ENCODE measurements at regions not wholly inside any gene's neighbourhood (a gene's known extent, or its start where the extent isn't known, plus 50 kb on each side); places are given as distances from the start of the nearest gene placed in this dataset.

DNA sequence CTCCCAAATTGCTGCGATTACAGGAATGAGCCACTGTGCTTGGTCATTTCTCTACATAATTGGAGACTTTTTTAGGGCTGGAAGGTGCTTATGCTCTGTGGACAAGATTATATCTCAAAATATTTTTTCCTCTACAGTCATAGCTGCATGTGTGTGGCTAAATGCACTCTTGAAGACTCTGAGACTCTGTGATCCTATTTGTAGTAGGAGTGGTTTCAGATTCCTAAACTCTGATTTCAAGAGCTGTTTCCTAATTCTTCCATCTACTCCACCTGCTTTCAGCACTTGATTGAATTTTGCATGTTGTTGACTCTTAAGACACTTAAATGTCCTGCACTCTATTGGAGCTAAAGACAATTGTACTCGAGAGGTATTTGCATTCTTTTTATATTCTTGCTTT lies 78.0 kb downstream of the KLF5 start:
- ATAC-seq = no peak
- no peaks in the 10 kb centered on the region for H3K27me3 ChIP-seq (ENCODE audit: low read length)
- intact Hi-C loops (cut with micrococcal nuclease) = loop anchor here (5.0 kb wide), 2 partner anchors 59 to 286 kb away; no protein-coding TSS in a partner anchor
- no peak overlapping the region for H3K4me3 ChIP-seq (ENCODE audit: low read length)
- no peaks in the 10 kb centered on the region for H3K36me3 ChIP-seq (ENCODE audit: low read depth, low read length)
- H3K79me2 ChIP-seq (ENCODE audit: low read length) = no peaks in the 10 kb centered on the region
- POLR2A ChIA-PET (ENCODE audit: unreplicated experiment) = interaction anchor here (0.6 kb wide), 1 partner anchor 197 kb away, joined by 11 read pairs; no protein-coding TSS in a partner anchor
- H3K9me3 ChIP-seq (ENCODE audit: low read length) = no peaks in the 10 kb centered on the region
- CTCF ChIA-PET = no interaction called here
- H3K9ac ChIP-seq (ENCODE audit: low read length) = no peak overlapping the region
- peaks cover 53% of the 10 kb centered on the region for H3K4me1 ChIP-seq (ENCODE audit: insufficient read depth, low read length)
- H3K4me2 ChIP-seq (ENCODE audit: low read length) = no peak overlapping the region
- peak; percentile 17 for DNase-seq
- no peak for TF ChIP-seq EZH2phosphoT487 (IDR thresholded peaks at IDR 0.05; ENCODE audit: borderline replicate concordance, low read length)
- TF ChIP-seq EZH2 (IDR thresholded peaks at IDR 0.05; ENCODE audit: low read length, unreplicated experiment) = no peak
- TF ChIP-seq, protein P1, sequence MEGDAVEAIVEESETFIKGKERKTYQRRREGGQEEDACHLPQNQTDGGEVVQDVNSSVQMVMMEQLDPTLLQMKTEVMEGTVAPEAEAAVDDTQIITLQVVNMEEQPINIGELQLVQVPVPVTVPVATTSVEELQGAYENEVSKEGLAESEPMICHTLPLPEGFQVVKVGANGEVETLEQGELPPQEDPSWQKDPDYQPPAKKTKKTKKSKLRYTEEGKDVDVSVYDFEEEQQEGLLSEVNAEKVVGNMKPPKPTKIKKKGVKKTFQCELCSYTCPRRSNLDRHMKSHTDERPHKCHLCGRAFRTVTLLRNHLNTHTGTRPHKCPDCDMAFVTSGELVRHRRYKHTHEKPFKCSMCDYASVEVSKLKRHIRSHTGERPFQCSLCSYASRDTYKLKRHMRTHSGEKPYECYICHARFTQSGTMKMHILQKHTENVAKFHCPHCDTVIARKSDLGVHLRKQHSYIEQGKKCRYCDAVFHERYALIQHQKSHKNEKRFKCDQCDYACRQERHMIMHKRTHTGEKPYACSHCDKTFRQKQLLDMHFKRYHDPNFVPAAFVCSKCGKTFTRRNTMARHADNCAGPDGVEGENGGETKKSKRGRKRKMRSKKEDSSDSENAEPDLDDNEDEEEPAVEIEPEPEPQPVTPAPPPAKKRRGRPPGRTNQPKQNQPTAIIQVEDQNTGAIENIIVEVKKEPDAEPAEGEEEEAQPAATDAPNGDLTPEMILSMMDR (conservative IDR thresholded peaks at IDR 0.05; ENCODE audit: low read depth, low read length) = no peak
- BruUV-seq (replicated peaks) = no TSS peak
- H3F3A ChIP-seq (ENCODE audit: low read length, unreplicated experiment) = peaks cover 5% of the 10 kb centered on the region
- no peaks in the 10 kb centered on the region for H3K9me2 ChIP-seq (replicated peaks; ENCODE audit: low read length)
- H2AFZ ChIP-seq (ENCODE audit: low read length) = no peak overlapping the region
- no peaks in the 10 kb centered on the region for H4K20me1 ChIP-seq (ENCODE audit: low read length)
- peak overlapping the region; percentile 94; the same call in 1 of the 2 replicates for H3K27ac ChIP-seq (ENCODE audit: low read length)

DNA sequence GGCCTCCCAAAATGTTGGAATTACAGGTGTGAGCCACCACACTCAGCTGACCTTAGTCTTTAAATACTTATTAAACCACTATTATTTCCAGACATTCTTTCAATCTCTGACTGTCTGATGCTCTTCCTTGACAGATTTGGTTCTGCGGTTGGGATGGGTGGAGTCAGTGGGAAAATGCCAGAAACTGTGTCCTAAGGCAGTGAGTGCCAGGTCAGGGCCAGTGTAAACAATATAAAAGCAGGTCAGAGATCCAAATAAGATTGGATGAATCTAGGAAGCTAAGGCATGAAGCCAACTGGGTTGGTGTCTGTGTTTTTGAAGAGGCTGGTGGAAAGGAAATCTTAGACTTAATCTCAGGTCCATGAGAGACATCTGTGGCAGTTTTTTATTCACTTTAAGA lies 74.7 kb downstream of the KLF5 start:
- peak overlapping the region; percentile 61 for H3K4me2 ChIP-seq (ENCODE audit: low read length)
- H3K36me3 ChIP-seq (ENCODE audit: low read depth, low read length) = no peaks in the 10 kb centered on the region
- H3K9me2 ChIP-seq (replicated peaks; ENCODE audit: low read length) = no peaks in the 10 kb centered on the region
- no TSS peak for BruUV-seq (replicated peaks)
- peak overlapping the region; percentile 86 for H3K27ac ChIP-seq (ENCODE audit: low read length)
- H3K4me1 ChIP-seq (ENCODE audit: insufficient read depth, low read length) = peaks cover 24% of the 10 kb centered on the region
- H3K9ac ChIP-seq (ENCODE audit: low read length) = peak overlapping the region; percentile 41; the same call in 1 of the 2 replicates
- H2AFZ ChIP-seq (ENCODE audit: low read length) = no peak overlapping the region
- no peaks in the 10 kb centered on the region for H3K79me2 ChIP-seq (ENCODE audit: low read length)
- no peaks in the 10 kb centered on the region for H3K9me3 ChIP-seq (ENCODE audit: low read length)
- intact Hi-C loops (cut with micrococcal nuclease) = no loop called here
- TF ChIP-seq, protein P1 (conservative IDR thresholded peaks at IDR 0.05; ENCODE audit: low read depth, low read length) = no peak
- TF ChIP-seq EZH2 (IDR thresholded peaks at IDR 0.05; ENCODE audit: low read length, unreplicated experiment) = no peak
- no peak for TF ChIP-seq EZH2phosphoT487 (IDR thresholded peaks at IDR 0.05; ENCODE audit: borderline replicate concordance, low read length)
- DNase-seq (peak; percentile 94), ATAC-seq (peak; percentile 77)
- no peaks in the 10 kb centered on the region for H3F3A ChIP-seq (ENCODE audit: low read length, unreplicated experiment)
- no peaks in the 10 kb centered on the region for H4K20me1 ChIP-seq (ENCODE audit: low read length)
- H3K4me3 ChIP-seq (ENCODE audit: low read length) = no peak overlapping the region
- ChIA-PET CTCF (no interaction called here), POLR2A (ENCODE audit: unreplicated experiment) (interaction anchor here (0.6 kb wide), 3 partner anchors 54 to 75 kb away, joined by 5 to 20 read pairs (median 5); partner anchors contain the start of gene KLF5)
- no peaks in the 10 kb centered on the region for H3K27me3 ChIP-seq (ENCODE audit: low read length)

DNA sequence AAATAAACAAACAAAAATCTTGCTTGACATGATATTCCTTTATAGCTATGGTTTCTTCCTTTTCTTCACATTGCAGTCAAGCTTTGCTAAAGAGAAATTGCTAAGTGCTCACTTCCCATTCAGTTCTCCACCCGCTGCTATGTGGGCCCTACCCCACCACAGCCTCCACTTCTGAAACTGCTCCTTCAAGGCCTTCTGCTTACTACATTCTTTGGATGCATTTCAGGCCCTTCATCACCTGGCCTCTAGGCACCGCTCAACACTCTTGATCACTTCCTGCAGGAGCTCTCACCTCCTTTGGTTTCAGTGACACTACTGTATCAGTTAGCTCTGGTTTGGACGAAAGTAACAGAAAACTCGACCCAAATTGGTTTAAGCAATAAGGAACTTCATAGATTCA lies 72.4 kb downstream of the KLF5 start:
- H2AFZ ChIP-seq (ENCODE audit: low read length) = no peak overlapping the region
- CTCF ChIA-PET = no interaction called here
- intact Hi-C loops (cut with micrococcal nuclease) = no loop called here

More for the DNA sequence above, 72.4 kb downstream of the KLF5 start:
- H3K9me3 ChIP-seq (ENCODE audit: low read length) = no peaks in the 10 kb centered on the region
- no peaks in the 10 kb centered on the region for H3K9me2 ChIP-seq (replicated peaks; ENCODE audit: low read length)
- H3K4me2 ChIP-seq (ENCODE audit: low read length) = no peak overlapping the region
- peaks cover 9% of the 10 kb centered on the region for H3K4me1 ChIP-seq (ENCODE audit: insufficient read depth, low read length)
- no peak overlapping the region for H3K9ac ChIP-seq (ENCODE audit: low read length)
- no peak overlapping the region for H3K27ac ChIP-seq (ENCODE audit: low read length)
- ATAC-seq (no peak), DNase-seq (no peak)
- BruUV-seq (replicated peaks) = no TSS peak
- no peaks in the 10 kb centered on the region for H3K79me2 ChIP-seq (ENCODE audit: low read length)
- H3K36me3 ChIP-seq (ENCODE audit: low read depth, low read length) = no peaks in the 10 kb centered on the region
- H3K27me3 ChIP-seq (ENCODE audit: low read length) = no peaks in the 10 kb centered on the region
- POLR2A ChIA-PET (ENCODE audit: unreplicated experiment) = no interaction called here
- H3K4me3 ChIP-seq (ENCODE audit: low read length) = no peak overlapping the region
- H3F3A ChIP-seq (ENCODE audit: low read length, unreplicated experiment) = no peaks in the 10 kb centered on the region
- TF ChIP-seq EZH2 (IDR thresholded peaks at IDR 0.05; ENCODE audit: low read length, unreplicated experiment) = no peak
- no peaks in the 10 kb centered on the region for H4K20me1 ChIP-seq (ENCODE audit: low read length)

Data from PC-3 (cell line).